HG03460 (cell line): ENCODE measurements at regions not wholly inside any gene's neighbourhood (a gene's known extent, or its start where the extent isn't known, plus 50 kb on each side); places are given as distances from the start of the nearest gene placed in this dataset.

Experiments
- ATAC-seq: cut with Tn5 transposase; IDR thresholded peaks from one replicate; pipeline ENCODE4 v1.9.1; 2021; ENCODE audit not compliant: unreplicated experiment

DNA sequence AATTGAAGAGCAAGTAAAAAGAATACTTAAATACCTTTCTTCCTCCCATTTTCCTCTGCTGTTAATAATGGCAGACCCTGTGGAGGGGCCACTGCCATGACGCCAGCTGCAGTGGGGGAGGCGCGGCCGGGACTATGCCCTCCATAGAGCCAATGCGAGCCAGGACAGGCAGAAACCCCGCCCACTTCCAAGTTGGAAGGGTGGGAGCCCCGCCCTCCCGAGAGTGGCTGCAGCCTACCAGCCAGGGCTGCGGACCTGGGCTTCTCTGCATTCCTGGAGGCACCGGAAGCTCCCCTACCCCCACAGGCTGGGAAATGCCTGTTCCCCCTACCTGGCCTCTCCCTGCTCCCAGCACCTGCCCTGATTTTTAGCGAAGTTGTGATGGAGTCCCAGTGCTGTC is 439.4 kb upstream of the CDH19 start:
- no peak for ATAC-seq

GRCh38 chr18:67041334-67041733 is 437.4 kb upstream of the CDH19 start:
- no peak for ATAC-seq

DNA sequence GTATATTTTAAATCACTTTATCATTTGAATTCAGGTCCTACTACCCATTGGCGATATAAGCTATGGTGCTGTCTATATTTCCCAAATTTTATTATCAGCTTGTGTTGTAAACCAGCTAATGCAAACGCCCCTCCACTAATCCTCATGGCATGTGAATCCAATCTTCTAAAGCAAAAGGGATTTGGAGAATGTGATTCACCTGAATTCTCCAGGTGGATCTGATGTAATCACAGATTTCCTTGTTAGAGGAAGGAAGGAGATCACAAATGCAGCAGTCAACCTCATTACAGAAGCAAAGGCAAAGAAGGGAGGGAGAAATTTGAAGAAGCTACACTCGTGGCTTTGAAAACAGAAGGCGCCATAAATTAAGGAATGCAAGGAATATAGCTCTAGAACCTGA is 431.1 kb upstream of the CDH19 start:
- no peak for ATAC-seq

GRCh38 chr18:67023059-67023458 is 419.2 kb upstream of the CDH19 start:
- ATAC-seq = no peak

GRCh38 chr18:67010919-67011318 is 407.0 kb upstream of the CDH19 start:
- ATAC-seq = no peak

DNA sequence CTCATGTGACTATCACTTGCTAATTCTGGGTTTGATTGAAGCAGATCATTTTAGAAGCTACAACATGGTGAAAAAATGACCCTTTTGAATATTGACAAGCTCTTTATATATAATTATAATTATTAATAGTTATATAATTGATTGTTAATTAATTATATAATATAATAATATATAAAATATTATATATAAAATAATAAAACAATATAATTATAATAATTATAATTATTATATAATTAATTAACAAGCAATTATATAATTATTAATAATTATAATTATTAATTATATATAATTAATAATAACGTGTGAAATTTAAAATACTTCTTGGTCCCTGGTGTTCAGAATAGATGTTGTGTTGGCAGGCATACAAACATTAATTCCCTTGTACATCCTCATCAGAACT is 404.1 kb upstream of the CDH19 start:
- no peak for ATAC-seq

GRCh38 chr18:67007085-67007484 is 403.2 kb upstream of the CDH19 start:
- ATAC-seq = no peak

GRCh38 chr18:67001052-67001451 is 397.2 kb upstream of the CDH19 start:
- no peak for ATAC-seq

- no peak for ATAC-seq
These were observed 395.1 kb upstream of the CDH19 start for GRCh38 chr18:66999003-66999402.

- ATAC-seq = no peak
These were observed 391.4 kb upstream of the CDH19 start for GRCh38 chr18:66995270-66995669.

DNA sequence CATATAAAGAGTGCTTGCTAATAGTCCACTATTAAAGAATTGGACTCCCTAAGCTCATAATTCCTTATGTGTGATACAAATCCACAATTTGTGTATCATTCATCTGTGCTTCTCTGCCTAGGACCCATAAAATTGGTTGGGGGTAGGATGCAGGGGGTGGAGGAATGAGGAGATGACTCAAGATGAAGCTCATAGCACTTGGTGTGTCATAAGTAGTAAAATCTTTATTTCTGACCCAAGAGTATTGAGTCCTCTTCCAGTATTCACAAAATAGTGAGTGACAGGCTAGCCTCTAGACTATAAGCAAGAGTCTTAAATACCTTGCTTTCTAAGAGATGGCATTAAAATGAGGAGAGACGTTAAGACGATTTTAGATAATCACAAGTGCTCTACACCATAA is 390.9 kb upstream of the CDH19 start:
- no peak for ATAC-seq

- ATAC-seq = no peak
These were observed 389.6 kb upstream of the CDH19 start for GRCh38 chr18:66993492-66993891.

GRCh38 chr18:66990909-66991308 is 387.0 kb upstream of the CDH19 start:
- no peak for ATAC-seq

DNA sequence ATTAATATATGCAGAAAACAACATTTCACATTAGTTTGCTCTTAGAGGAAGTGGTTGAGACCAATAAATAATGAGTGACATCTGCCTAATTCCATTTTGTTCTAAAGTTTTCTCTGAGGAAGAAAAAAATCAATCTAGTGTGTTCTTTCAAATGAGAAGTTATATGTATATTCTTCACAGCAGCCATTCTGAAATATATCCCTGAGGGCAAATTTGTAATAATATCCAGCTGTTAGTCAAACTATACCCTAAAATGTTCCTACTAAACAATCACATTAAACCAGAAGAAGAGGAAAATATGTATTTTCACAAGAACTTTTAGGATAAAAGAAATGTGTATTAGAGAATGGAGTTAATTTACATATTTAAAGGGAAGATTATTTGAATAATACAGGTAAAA is 375.1 kb upstream of the CDH19 start:
- ATAC-seq = no peak

- ATAC-seq = no peak
These were observed 368.8 kb upstream of the CDH19 start for GRCh38 chr18:66972681-66973080.

DNA sequence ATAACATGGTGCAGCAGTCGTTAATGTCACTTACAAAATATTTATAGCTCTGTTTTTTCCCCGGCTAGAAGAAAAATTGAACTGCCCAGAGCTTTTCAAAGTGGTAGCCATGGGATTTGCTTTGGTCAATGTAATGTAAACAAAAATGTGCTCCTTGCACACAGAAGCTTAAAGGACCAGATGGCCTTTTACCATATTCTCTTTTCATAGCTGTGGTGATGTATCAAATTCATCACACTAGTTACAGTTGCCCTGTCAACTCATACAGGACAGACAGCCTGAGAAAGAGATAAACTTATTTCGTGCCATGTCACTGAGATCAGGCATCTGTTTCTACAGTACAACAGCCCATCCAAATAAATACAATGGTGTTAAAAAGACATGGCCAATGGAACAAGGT is 368.1 kb upstream of the CDH19 start:
- ATAC-seq = no peak

DNA sequence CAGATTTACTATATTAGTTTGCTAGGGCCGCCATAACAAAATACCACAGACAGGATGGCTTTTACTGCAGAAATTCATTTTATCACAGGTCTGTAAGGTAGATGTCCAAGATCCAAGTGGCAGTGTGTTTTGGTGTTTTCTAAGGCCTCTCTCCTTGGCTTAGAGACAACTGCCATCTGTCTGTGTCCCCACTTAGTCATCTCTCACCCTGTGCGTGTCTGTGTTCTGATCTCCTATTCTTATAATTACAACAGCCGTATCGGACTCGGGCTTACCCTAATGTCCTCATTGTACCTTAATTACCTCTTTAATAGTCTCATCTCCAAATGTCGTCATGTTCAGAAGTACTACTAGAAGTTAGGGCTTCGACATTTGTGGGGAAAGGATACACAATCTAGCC is 362.3 kb upstream of the CDH19 start:
- no peak for ATAC-seq

DNA sequence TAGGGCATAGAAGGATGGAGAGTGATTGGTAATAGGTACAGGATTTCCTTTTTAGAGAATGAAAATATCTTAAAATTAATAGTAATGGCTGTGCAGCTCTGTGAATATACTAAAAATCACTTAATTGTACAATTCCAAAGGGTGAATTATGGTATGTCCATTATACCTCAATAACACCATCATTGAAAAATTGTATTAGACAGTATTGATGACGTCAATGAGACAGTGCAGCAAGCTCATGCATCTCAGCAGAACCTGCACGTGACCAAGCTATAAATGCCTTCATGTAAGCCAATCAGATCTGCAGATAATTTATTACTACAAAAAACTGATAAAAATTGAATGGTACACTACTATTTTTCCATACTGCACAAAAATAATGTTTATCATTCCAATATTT is 354.4 kb upstream of the CDH19 start:
- ATAC-seq = no peak

GRCh38 chr18:66951750-66952149 is 347.9 kb upstream of the CDH19 start:
- no peak for ATAC-seq

DNA sequence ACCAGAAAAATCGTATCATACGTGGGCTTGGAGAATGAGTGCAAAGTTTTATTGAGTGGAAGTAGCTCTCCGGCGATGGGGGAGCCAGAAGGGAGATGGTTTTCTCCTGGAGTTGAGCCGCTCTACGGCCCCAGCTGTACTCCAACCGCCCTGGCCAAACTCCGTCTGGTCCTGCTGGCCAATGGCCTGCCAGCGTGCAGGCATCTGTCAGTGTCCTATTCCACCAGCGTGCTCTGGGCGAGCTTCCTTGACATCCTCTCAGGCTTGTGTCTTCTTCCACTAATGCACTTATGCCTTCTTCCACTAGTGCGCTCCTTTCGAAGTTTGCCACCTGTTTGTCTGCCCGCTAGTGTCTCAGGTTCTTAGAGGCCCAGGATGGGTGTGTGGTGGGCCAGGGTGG is 345.5 kb upstream of the CDH19 start:
- no peak for ATAC-seq

DNA sequence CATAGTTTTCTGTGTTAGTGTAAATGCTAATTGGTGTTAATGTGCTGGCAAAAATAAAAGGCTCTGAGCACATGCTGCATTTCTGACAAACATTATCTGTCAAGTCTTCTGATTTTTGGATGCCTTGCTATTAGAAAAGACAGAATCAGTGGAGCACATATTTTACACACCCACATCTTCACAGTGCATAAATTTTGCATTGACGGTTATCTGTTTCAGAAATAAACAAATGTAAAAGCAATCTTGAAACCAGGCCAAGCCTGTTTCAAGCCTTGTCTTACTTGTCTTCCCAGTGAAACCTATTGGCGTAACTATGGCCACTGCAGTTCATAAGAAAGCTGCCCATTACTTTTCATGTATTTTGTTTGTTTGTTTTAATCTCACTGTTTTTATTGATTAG is 333.7 kb upstream of the CDH19 start:
- ATAC-seq = no peak

GRCh38 chr18:66931010-66931409 is 327.1 kb upstream of the CDH19 start:
- no peak for ATAC-seq

DNA sequence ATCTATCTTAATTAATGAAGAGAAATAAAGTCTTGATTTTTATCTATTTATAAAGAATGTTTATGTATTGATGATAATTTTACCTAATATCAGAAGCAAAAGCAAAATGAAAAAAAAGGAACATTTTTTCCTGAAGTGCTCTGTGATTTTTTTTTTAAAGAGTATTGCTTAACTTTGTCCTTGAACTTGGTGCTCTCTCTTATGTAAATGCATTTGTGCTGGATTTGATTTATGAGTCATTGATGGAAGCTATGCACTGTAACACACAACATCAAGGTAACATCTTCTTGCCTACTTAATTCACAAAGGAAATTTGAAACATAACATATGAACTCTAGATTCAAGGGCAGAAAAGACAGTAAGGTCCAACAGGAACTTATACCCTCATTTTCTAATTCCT is 312.9 kb upstream of the CDH19 start:
- no peak for ATAC-seq

GRCh38 chr18:66900837-66901236 is 296.9 kb upstream of the CDH19 start:
- no peak for ATAC-seq
